ENCODE measurements at regions not wholly inside any gene's neighbourhood (a gene's known extent, or its start where the extent isn't known, plus 50 kb on each side); places are given as distances from the start of the nearest gene placed in this dataset.

GRCh38 chr3:72310419-72311380, 525.8 kb upstream of the PROK2 start:
- DNase-seq = peak in 3 of 5 donors; percentile 8 to 23 (median 11)
- CTCF ChIA-PET (ENCODE audit: partially characterized antibody) = no interaction called here
- H3K4me3 ChIP-seq (ENCODE audit: low read length in 2 of 2) = no peak overlapping the region
- peak overlapping the region in 7 of 8 donors; percentile 72 to 87 (median 79) for H3K4me3 Mint-ChIP-seq
- H3K36me3 ChIP-seq (ENCODE audit: insufficient read depth, low read length) = no peaks in the 10 kb centered on the region
- no peaks in the 10 kb centered on the region for H3K27me3 Mint-ChIP-seq
- H3K4me1 ChIP-seq (ENCODE audit: insufficient read depth, low read length) = peaks cover 20% of the 10 kb centered on the region
- no peaks in the 10 kb centered on the region for H3K27me3 ChIP-seq (ENCODE audit: insufficient read depth, low read length)
- H3K27ac Mint-ChIP-seq = peak overlapping the region; percentile 71 to 98 (median 93)
- H3K9me3 ChIP-seq (ENCODE audit: control insufficient read depth in 1 of 2, low read length in 2 of 2) = no peaks in the 10 kb centered on the region
- H3K4me1 Mint-ChIP-seq = peaks cover 9 to 17% (median 16%) of the 10 kb centered on the region in 4 donors
- H3K27ac ChIP-seq (ENCODE audit: low read depth, low read length) = no peak overlapping the region
- intact Hi-C loops (cut with micrococcal nuclease) = no loop called here
- no peaks in the 10 kb centered on the region for H3K36me3 Mint-ChIP-seq
- POLR2A ChIA-PET (ENCODE audit: partially characterized antibody) = interaction anchor here (1.2 to 1.6 kb wide), 2 partner anchors 41 to 586 kb away, joined by 3 read pairs; no protein-coding TSS in a partner anchor
- peaks cover 0 to 2% (median 0%) of the 10 kb centered on the region in 8 donors for H3K9me3 Mint-ChIP-seq

GRCh38 chr3:72309661-72310418, 524.9 kb upstream of the PROK2 start:
- CTCF ChIA-PET (ENCODE audit: partially characterized antibody) = no interaction called here
- Histone ChIP-seq H3K27me3 (ENCODE audit: insufficient read depth, low read length) (no peaks in the 10 kb centered on the region), H3K4me3 (ENCODE audit: low read length in 2 of 2) (no peak overlapping the region), H3K36me3 (ENCODE audit: insufficient read depth, low read length) (no peaks in the 10 kb centered on the region), H3K27ac (ENCODE audit: low read depth, low read length) (no peak overlapping the region), H3K4me1 (ENCODE audit: insufficient read depth, low read length) (peaks cover 20% of the 10 kb centered on the region), H3K9me3 (ENCODE audit: control insufficient read depth in 1 of 2, low read length in 2 of 2) (no peaks in the 10 kb centered on the region)
- Mint-ChIP-seq H3K27ac (peak overlapping the region; percentile 71 to 98 (median 93)), H3K4me1 (peaks cover 9 to 19% (median 16%) of the 10 kb centered on the region in 4 donors), H3K27me3 (no peaks in the 10 kb centered on the region), H3K36me3 (no peaks in the 10 kb centered on the region), H3K9me3 (peaks cover 0 to 2% (median 0%) of the 10 kb centered on the region in 8 donors), H3K4me3 (peak overlapping the region in 5 of 8 donors; percentile 32 to 87 (median 79))
- no peak for DNase-seq
- intact Hi-C loops (cut with micrococcal nuclease) = no loop called here
- POLR2A ChIA-PET (ENCODE audit: partially characterized antibody) = interaction anchor here (1.6 kb wide), 1 partner anchor 40 kb away, joined by 3 read pairs; no protein-coding TSS in a partner anchor

GRCh38 chr3:72308641-72309040, 523.7 kb upstream of the PROK2 start:
- intact Hi-C loops (cut with micrococcal nuclease) = no loop called here
- Mint-ChIP-seq H3K4me1 (peaks cover 9 to 19% (median 16%) of the 10 kb centered on the region in 4 donors), H3K4me3 (no peak overlapping the region), H3K27ac (peak overlapping the region in 2 of 7 donors; percentile 26 to 44), H3K9me3 (no peaks in the 10 kb centered on the region), H3K27me3 (no peaks in the 10 kb centered on the region), H3K36me3 (no peaks in the 10 kb centered on the region)
- POLR2A ChIA-PET (ENCODE audit: partially characterized antibody) = no interaction called here
- Histone ChIP-seq H3K27ac (ENCODE audit: low read depth, low read length) (no peak overlapping the region), H3K4me1 (ENCODE audit: insufficient read depth, low read length) (peaks cover 20% of the 10 kb centered on the region), H3K4me3 (ENCODE audit: low read length in 2 of 2) (no peak overlapping the region), H3K9me3 (ENCODE audit: control insufficient read depth in 1 of 2, low read length in 2 of 2) (no peaks in the 10 kb centered on the region), H3K36me3 (ENCODE audit: insufficient read depth, low read length) (no peaks in the 10 kb centered on the region), H3K27me3 (ENCODE audit: insufficient read depth, low read length) (no peaks in the 10 kb centered on the region)
- no peak for DNase-seq
- CTCF ChIA-PET (ENCODE audit: partially characterized antibody) = no interaction called here

DNA sequence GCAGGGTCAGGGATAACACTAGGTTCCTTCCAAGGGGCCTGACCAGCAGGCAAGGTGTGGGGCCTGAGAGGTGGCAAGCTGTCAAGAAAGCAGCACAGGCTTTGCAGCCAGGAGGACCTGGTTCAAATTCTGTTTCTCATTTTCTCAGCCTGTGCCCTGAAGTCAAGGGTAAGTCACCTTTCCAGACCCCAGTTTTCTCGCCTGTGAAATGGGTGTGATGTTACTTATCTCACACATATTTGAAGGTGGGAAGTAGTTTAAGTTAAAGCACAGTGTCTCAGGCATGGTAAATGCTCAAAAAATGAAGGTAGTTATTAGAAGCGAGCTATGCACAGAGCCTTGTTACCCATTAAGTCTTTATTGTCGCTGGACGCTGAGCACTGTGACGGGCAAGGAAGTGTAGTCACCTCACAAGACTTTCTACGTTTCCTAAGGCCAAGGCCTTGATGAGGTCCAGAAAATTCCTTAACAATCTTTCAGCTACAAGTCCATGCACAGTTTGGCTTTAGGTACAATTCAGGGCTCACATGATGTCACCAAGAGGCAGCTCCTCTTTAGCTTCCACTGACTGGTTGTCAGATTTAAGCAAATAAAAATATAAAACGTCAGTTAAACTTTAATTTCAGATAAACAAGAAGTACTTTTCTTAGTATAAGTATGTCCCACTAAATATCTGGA, 522.6 kb upstream of the PROK2 start:
- Histone ChIP-seq H3K27me3 (ENCODE audit: insufficient read depth, low read length) (no peaks in the 10 kb centered on the region), H3K9me3 (ENCODE audit: control insufficient read depth in 1 of 2, low read length in 2 of 2) (no peaks in the 10 kb centered on the region), H3K4me3 (ENCODE audit: low read length in 2 of 2) (no peak overlapping the region), H3K27ac (ENCODE audit: low read depth, low read length) (no peak overlapping the region), H3K4me1 (ENCODE audit: insufficient read depth, low read length) (peaks cover 20% of the 10 kb centered on the region), H3K36me3 (ENCODE audit: insufficient read depth, low read length) (no peaks in the 10 kb centered on the region)
- Mint-ChIP-seq H3K4me3 (no peak overlapping the region), H3K27ac (peak overlapping the region in 1 of 7 donors; percentile 41), H3K4me1 (peaks cover 9 to 19% (median 16%) of the 10 kb centered on the region in 4 donors), H3K36me3 (no peaks in the 10 kb centered on the region), H3K27me3 (no peaks in the 10 kb centered on the region), H3K9me3 (no peaks in the 10 kb centered on the region)
- ChIA-PET POLR2A (ENCODE audit: partially characterized antibody) (no interaction called here), CTCF (ENCODE audit: partially characterized antibody) (no interaction called here)
- DNase-seq = no peak
- intact Hi-C loops (cut with micrococcal nuclease) = no loop called here

GRCh38 chr3:72306800-72307341, 521.9 kb upstream of the PROK2 start:
- Mint-ChIP-seq H3K27ac (no peak overlapping the region), H3K36me3 (no peaks in the 10 kb centered on the region), H3K4me3 (no peak overlapping the region), H3K4me1 (peaks cover 9 to 19% (median 16%) of the 10 kb centered on the region in 4 donors), H3K27me3 (no peaks in the 10 kb centered on the region), H3K9me3 (no peaks in the 10 kb centered on the region)
- Histone ChIP-seq H3K4me1 (ENCODE audit: insufficient read depth, low read length) (peaks cover 19% of the 10 kb centered on the region), H3K36me3 (ENCODE audit: insufficient read depth, low read length) (no peaks in the 10 kb centered on the region), H3K9me3 (ENCODE audit: control insufficient read depth in 1 of 2, low read length in 2 of 2) (no peaks in the 10 kb centered on the region), H3K27me3 (ENCODE audit: insufficient read depth, low read length) (no peaks in the 10 kb centered on the region), H3K27ac (ENCODE audit: low read depth, low read length) (no peak overlapping the region), H3K4me3 (ENCODE audit: low read length in 2 of 2) (no peak overlapping the region)
- POLR2A ChIA-PET (ENCODE audit: partially characterized antibody) = no interaction called here
- CTCF ChIA-PET (ENCODE audit: partially characterized antibody) = no interaction called here
- intact Hi-C loops (cut with micrococcal nuclease) = no loop called here
- no peak for DNase-seq

GRCh38 chr3:72303926-72304325, 519.0 kb upstream of the PROK2 start:
- ChIA-PET CTCF (ENCODE audit: partially characterized antibody) (no interaction called here), POLR2A (ENCODE audit: partially characterized antibody) (no interaction called here)
- H3K27me3 Mint-ChIP-seq = no peaks in the 10 kb centered on the region
- Histone ChIP-seq H3K36me3 (ENCODE audit: insufficient read depth, low read length) (no peaks in the 10 kb centered on the region), H3K4me3 (ENCODE audit: low read length in 2 of 2) (no peak overlapping the region), H3K9me3 (ENCODE audit: control insufficient read depth in 1 of 2, low read length in 2 of 2) (no peaks in the 10 kb centered on the region), H3K4me1 (ENCODE audit: insufficient read depth, low read length) (no peaks in the 10 kb centered on the region), H3K27ac (ENCODE audit: low read depth, low read length) (no peak overlapping the region), H3K27me3 (ENCODE audit: insufficient read depth, low read length) (no peaks in the 10 kb centered on the region)
- H3K4me1 Mint-ChIP-seq = peaks cover 0 to 5% (median 0%) of the 10 kb centered on the region in 4 donors
- H3K4me3 Mint-ChIP-seq = no peak overlapping the region
- intact Hi-C loops (cut with micrococcal nuclease) = no loop called here
- no peak for DNase-seq
- H3K27ac Mint-ChIP-seq = no peak overlapping the region
- no peaks in the 10 kb centered on the region for H3K36me3 Mint-ChIP-seq
- H3K9me3 Mint-ChIP-seq = peaks cover 0 to 3% (median 0%) of the 10 kb centered on the region in 8 donors

Measured in CD4-positive, alpha-beta memory T cell (primary cell).